ENCODE measurements at regions not wholly inside any gene's neighbourhood (a gene's known extent, or its start where the extent isn't known, plus 50 kb on each side); places are given as distances from the start of the nearest gene placed in this dataset.
"Not testable (repeated sequence)": the region's sequence is repeated elsewhere in the genome, so short reads cannot be mapped to it uniquely, and the experiment has no call there.

GRCh38 chr1:163498391-163499330 is 176.9 kb downstream of the NUF2 start:
- H3K27me3 ChIP-seq (ENCODE audit: control insufficient read depth in 1 of 2, insufficient read depth in 2 of 2, low read length in 2 of 2); H3K4me1 ChIP-seq (ENCODE audit: insufficient read depth, low read length); H3K9ac ChIP-seq (ENCODE audit: low read length); H3K27ac ChIP-seq (ENCODE audit: low read depth, low read length); H3K36me3 ChIP-seq (ENCODE audit: insufficient read depth, low read length); H3K4me3 ChIP-seq (ENCODE audit: low read depth in 1 of 2, low read length in 2 of 2); H3K9me3 ChIP-seq (ENCODE audit: low read length): not testable (repeated sequence)

GRCh38 chr1:163504331-163504978 is 182.7 kb downstream of the NUF2 start:
- peaks cover 8% of the 10 kb centered on the region for H3K4me1 ChIP-seq (ENCODE audit: insufficient read depth, low read length)
- no peaks in the 10 kb centered on the region for H3K27me3 ChIP-seq (ENCODE audit: control insufficient read depth in 1 of 2, insufficient read depth in 2 of 2, low read length in 2 of 2)
- H3K4me3 ChIP-seq (ENCODE audit: low read depth in 1 of 2, low read length in 2 of 2) = no peak overlapping the region
- no peak overlapping the region for H3K9ac ChIP-seq (ENCODE audit: low read length)
- no peak overlapping the region for H3K27ac ChIP-seq (ENCODE audit: low read depth, low read length)
- no peaks in the 10 kb centered on the region for H3K36me3 ChIP-seq (ENCODE audit: insufficient read depth, low read length)
- no peaks in the 10 kb centered on the region for H3K9me3 ChIP-seq (ENCODE audit: low read length)

GRCh38 chr1:163509114-163509513 is 187.4 kb downstream of the NUF2 start:
- Histone ChIP-seq H3K4me3 (ENCODE audit: low read depth in 1 of 2, low read length in 2 of 2) (no peak overlapping the region), H3K27ac (ENCODE audit: low read depth, low read length) (no peak overlapping the region), H3K27me3 (ENCODE audit: control insufficient read depth in 1 of 2, insufficient read depth in 2 of 2, low read length in 2 of 2) (no peaks in the 10 kb centered on the region)

GRCh38 chr1:163512349-163512989 is 190.7 kb downstream of the NUF2 start:
- no peak overlapping the region for H3K9ac ChIP-seq (ENCODE audit: low read length)
- H3K36me3 ChIP-seq (ENCODE audit: insufficient read depth, low read length) = no peaks in the 10 kb centered on the region
- no peak overlapping the region for H3K4me3 ChIP-seq (ENCODE audit: low read depth in 1 of 2, low read length in 2 of 2)
- H3K4me1 ChIP-seq (ENCODE audit: insufficient read depth, low read length) = no peaks in the 10 kb centered on the region
- no peaks in the 10 kb centered on the region for H3K9me3 ChIP-seq (ENCODE audit: low read length)
- H3K27ac ChIP-seq (ENCODE audit: low read depth, low read length) = no peak overlapping the region
- H3K27me3 ChIP-seq (ENCODE audit: control insufficient read depth in 1 of 2, insufficient read depth in 2 of 2, low read length in 2 of 2) = no peaks in the 10 kb centered on the region

More at GRCh38 chr1:163509114-163509513, 187.4 kb downstream of the NUF2 start:
- Histone ChIP-seq H3K9ac (ENCODE audit: low read length) (no peak overlapping the region), H3K36me3 (ENCODE audit: insufficient read depth, low read length) (no peaks in the 10 kb centered on the region), H3K4me1 (ENCODE audit: insufficient read depth, low read length) (peaks cover 3% of the 10 kb centered on the region), H3K9me3 (ENCODE audit: low read length) (no peaks in the 10 kb centered on the region)

GRCh38 chr1:163523375-163524029 is 201.7 kb downstream of the NUF2 start:
- Histone ChIP-seq H3K4me1 (ENCODE audit: insufficient read depth, low read length) (no peaks in the 10 kb centered on the region), H3K27me3 (ENCODE audit: control insufficient read depth in 1 of 2, insufficient read depth in 2 of 2, low read length in 2 of 2) (no peaks in the 10 kb centered on the region), H3K9ac (ENCODE audit: low read length) (no peak overlapping the region), H3K9me3 (ENCODE audit: low read length) (no peaks in the 10 kb centered on the region), H3K36me3 (ENCODE audit: insufficient read depth, low read length) (no peaks in the 10 kb centered on the region), H3K4me3 (ENCODE audit: low read depth in 1 of 2, low read length in 2 of 2) (no peak overlapping the region), H3K27ac (ENCODE audit: low read depth, low read length) (no peak overlapping the region)

GRCh38 chr1:163528710-163529348 is 207.1 kb downstream of the NUF2 start:
- Histone ChIP-seq H3K9me3 (ENCODE audit: low read length) (no peaks in the 10 kb centered on the region), H3K36me3 (ENCODE audit: insufficient read depth, low read length) (no peaks in the 10 kb centered on the region), H3K27ac (ENCODE audit: low read depth, low read length) (no peak overlapping the region), H3K27me3 (ENCODE audit: control insufficient read depth in 1 of 2, insufficient read depth in 2 of 2, low read length in 2 of 2) (no peaks in the 10 kb centered on the region), H3K4me3 (ENCODE audit: low read depth in 1 of 2, low read length in 2 of 2) (no peak overlapping the region), H3K4me1 (ENCODE audit: insufficient read depth, low read length) (no peaks in the 10 kb centered on the region), H3K9ac (ENCODE audit: low read length) (no peak overlapping the region)

- H3K27ac ChIP-seq (ENCODE audit: low read depth, low read length) = no peak overlapping the region
- H3K27me3 ChIP-seq (ENCODE audit: control insufficient read depth in 1 of 2, insufficient read depth in 2 of 2, low read length in 2 of 2) = no peaks in the 10 kb centered on the region
- no peaks in the 10 kb centered on the region for H3K9me3 ChIP-seq (ENCODE audit: low read length)
- H3K4me3 ChIP-seq (ENCODE audit: low read depth in 1 of 2, low read length in 2 of 2) = no peak overlapping the region
- H3K9ac ChIP-seq (ENCODE audit: low read length) = no peak overlapping the region
- no peaks in the 10 kb centered on the region for H3K4me1 ChIP-seq (ENCODE audit: insufficient read depth, low read length)
- no peaks in the 10 kb centered on the region for H3K36me3 ChIP-seq (ENCODE audit: insufficient read depth, low read length)
These were observed 209.6 kb downstream of the NUF2 start for GRCh38 chr1:163531345-163531744.

GRCh38 chr1:163535401-163535800 is 213.6 kb downstream of the NUF2 start:
- Histone ChIP-seq H3K36me3 (ENCODE audit: insufficient read depth, low read length) (no peaks in the 10 kb centered on the region), H3K27me3 (ENCODE audit: control insufficient read depth in 1 of 2, insufficient read depth in 2 of 2, low read length in 2 of 2) (no peaks in the 10 kb centered on the region)

GRCh38 chr1:163535807-163536206 is 214.1 kb downstream of the NUF2 start:
- H3K27ac ChIP-seq (ENCODE audit: low read depth, low read length) = no peak overlapping the region
- no peaks in the 10 kb centered on the region for H3K9me3 ChIP-seq (ENCODE audit: low read length)
- no peak overlapping the region for H3K4me3 ChIP-seq (ENCODE audit: low read depth in 1 of 2, low read length in 2 of 2)
- no peaks in the 10 kb centered on the region for H3K36me3 ChIP-seq (ENCODE audit: insufficient read depth, low read length)
- no peak overlapping the region for H3K9ac ChIP-seq (ENCODE audit: low read length)
- H3K27me3 ChIP-seq (ENCODE audit: control insufficient read depth in 1 of 2, insufficient read depth in 2 of 2, low read length in 2 of 2) = no peaks in the 10 kb centered on the region
- H3K4me1 ChIP-seq (ENCODE audit: insufficient read depth, low read length) = peaks cover 19% of the 10 kb centered on the region

More at GRCh38 chr1:163535401-163535800, 213.6 kb downstream of the NUF2 start:
- H3K9ac ChIP-seq (ENCODE audit: low read length) = no peak overlapping the region
- H3K9me3 ChIP-seq (ENCODE audit: low read length) = no peaks in the 10 kb centered on the region
- H3K27ac ChIP-seq (ENCODE audit: low read depth, low read length) = no peak overlapping the region
- H3K4me1 ChIP-seq (ENCODE audit: insufficient read depth, low read length) = peaks cover 19% of the 10 kb centered on the region
- no peak overlapping the region for H3K4me3 ChIP-seq (ENCODE audit: low read depth in 1 of 2, low read length in 2 of 2)

GRCh38 chr1:163537809-163538208 is 216.1 kb downstream of the NUF2 start:
- peaks cover 19% of the 10 kb centered on the region for H3K4me1 ChIP-seq (ENCODE audit: insufficient read depth, low read length)
- no peak overlapping the region for H3K27ac ChIP-seq (ENCODE audit: low read depth, low read length)
- H3K9ac ChIP-seq (ENCODE audit: low read length) = no peak overlapping the region
- no peaks in the 10 kb centered on the region for H3K36me3 ChIP-seq (ENCODE audit: insufficient read depth, low read length)
- no peak overlapping the region for H3K4me3 ChIP-seq (ENCODE audit: low read depth in 1 of 2, low read length in 2 of 2)
- H3K9me3 ChIP-seq (ENCODE audit: low read length) = no peaks in the 10 kb centered on the region
- H3K27me3 ChIP-seq (ENCODE audit: control insufficient read depth in 1 of 2, insufficient read depth in 2 of 2, low read length in 2 of 2) = no peaks in the 10 kb centered on the region

GRCh38 chr1:163538667-163539066 is 216.9 kb downstream of the NUF2 start:
- H3K9me3 ChIP-seq (ENCODE audit: low read length) = no peaks in the 10 kb centered on the region
- peak overlapping the region; percentile 12 for H3K27ac ChIP-seq (ENCODE audit: low read depth, low read length)
- peaks cover 19% of the 10 kb centered on the region for H3K4me1 ChIP-seq (ENCODE audit: insufficient read depth, low read length)
- H3K9ac ChIP-seq (ENCODE audit: low read length) = no peak overlapping the region
- H3K36me3 ChIP-seq (ENCODE audit: insufficient read depth, low read length) = no peaks in the 10 kb centered on the region
- no peaks in the 10 kb centered on the region for H3K27me3 ChIP-seq (ENCODE audit: control insufficient read depth in 1 of 2, insufficient read depth in 2 of 2, low read length in 2 of 2)
- H3K4me3 ChIP-seq (ENCODE audit: low read depth in 1 of 2, low read length in 2 of 2) = no peak overlapping the region

All from muscle layer of colon (tissue), 2 donors.